SK-N-SH (cell line): ENCODE measurements at regions not wholly inside any gene's neighbourhood (a gene's known extent, or its start where the extent isn't known, plus 50 kb on each side); places are given as distances from the start of the nearest gene placed in this dataset.

ENCODE experiments used
- CTCF ChIA-PET: fragments of 300-600, 350-600 bp; formaldehyde crosslinking; extraction: SDS; loops from one replicate; lab custom pipeline; 2021; lab: Yijun Ruan, JAX
- POLR2A ChIA-PET: fragments of 350-600 bp; sonication (Branson Sonifier 250); formaldehyde crosslinking; extraction: SDS; loops from one replicate; lab custom pipeline; 2020; ENCODE audit warnings: antibody characterized with exemption, inconsistent platforms; lab: Yijun Ruan, JAX
- DNase-seq: peaks from one replicate; pipeline ENCODE4 v3.0.0; 2012
- H2AFZ ChIP-seq: fragments of 200-600 bp; sonication (generic); 2 replicates; pipeline ENCODE4 v1.8.1; 2016; ENCODE audit warnings: antibody characterized with exemption, mild to moderate bottlenecking, low read depth
- H3F3A ChIP-seq: fragments of 200-600 bp; sonication (generic); replicated peaks from 2 replicates; pipeline ENCODE3; 2016; ENCODE audit warnings: antibody characterized with exemption, mild to moderate bottlenecking; ENCODE audit not compliant: insufficient read depth
- H3K27ac ChIP-seq, 2 experiments: fragments of 200-500 bp in 1 of 2; fragments of 200-600 bp in 1 of 2; sonication (Bioruptor generic) in 1 of 2; sonication (generic), shearing (Covaris generic) in 1 of 2; 2 replicates each; pipeline versions ENCODE4 v1.5.1 to v1.6.1; 2014 to 2016; ENCODE audit warnings: low read depth in 2 of 2, inconsistent platforms in 1 of 2, low read length in 1 of 2, mild to moderate bottlenecking in 1 of 2, mixed read lengths in 1 of 2
- H3K27me3 ChIP-seq: fragments of 200-600 bp; sonication (generic), shearing (Covaris generic); 2 replicates; pipeline ENCODE4 v1.6.1; 2016; ENCODE audit warnings: mixed run types; ENCODE audit not compliant: insufficient read depth
- H3K36me3 ChIP-seq, 2 experiments: fragments of 200-500 bp in 1 of 2; fragments of 200-600 bp in 1 of 2; sonication (Bioruptor generic) in 1 of 2; sonication (generic) in 1 of 2; replicated peaks in 1 of 2; 2 replicates each; pipeline versions ENCODE3 to v1.5.1; 2014 to 2016; ENCODE audit warnings: low read length in 1 of 2, mild to moderate bottlenecking in 1 of 2; ENCODE audit not compliant: insufficient read depth in 2 of 2, control insufficient read depth in 1 of 2
- H3K4me1 ChIP-seq, 2 experiments: fragments of 200-500 bp in 1 of 2; fragments of 200-600 bp in 1 of 2; sonication (Bioruptor generic) in 1 of 2; sonication (generic), shearing (Covaris generic) in 1 of 2; 2 replicates each; pipeline versions ENCODE4 v1.5.1 to v1.6.1; 2014 to 2016; ENCODE audit warnings: low read depth in 1 of 2, low read length in 1 of 2, mixed run types in 1 of 2; ENCODE audit not compliant: insufficient read depth in 2 of 2, control insufficient read depth in 1 of 2
- H3K4me2 ChIP-seq: fragments of 200-600 bp; sonication (generic), shearing (Covaris generic); 2 replicates; pipeline ENCODE4 v1.6.1; 2017; ENCODE audit warnings: mixed run types
- H3K4me3 ChIP-seq, 2 experiments: fragments of 200-500 bp in 1 of 2; fragments of 200-600 bp in 1 of 2; sonication (Bioruptor generic) in 1 of 2; sonication (generic), shearing (Covaris generic) in 1 of 2; 2 replicates each; pipeline versions ENCODE4 v1.5.1 to v1.8.1; 2014 to 2016; ENCODE audit warnings: low read depth in 2 of 2, inconsistent platforms in 1 of 2, low read length in 1 of 2, mild to moderate bottlenecking in 1 of 2, mixed read lengths in 1 of 2, moderate library complexity in 1 of 2
- H3K79me2 ChIP-seq: fragments of 200-600 bp; sonication (generic); 2 replicates; pipeline ENCODE4 v1.8.1; 2017; ENCODE audit warnings: mild to moderate bottlenecking; ENCODE audit not compliant: insufficient read depth
- H3K9ac ChIP-seq: fragments of 200-600 bp; sonication (generic); 2 replicates; pipeline ENCODE4 v1.6.1; 2017; ENCODE audit warnings: mixed run types
- H3K9me2 ChIP-seq: fragments of 200-600 bp; sonication (generic); 2 replicates; pipeline ENCODE4 v1.6.1; 2017; ENCODE audit warnings: mixed run types
- H3K9me3 ChIP-seq: fragments of 200-600 bp; sonication (generic); 2 replicates; pipeline ENCODE4 v1.6.1; 2017; ENCODE audit warnings: mixed run types, mild to moderate bottlenecking, moderate library complexity
- H4K20me1 ChIP-seq: fragments of 200-600 bp; sonication (generic); 2 replicates; pipeline ENCODE4 v1.6.1; 2017; ENCODE audit warnings: mild to moderate bottlenecking, mixed run types; ENCODE audit not compliant: insufficient read depth
- CHD2 ChIP-seq: fragments of 150-350 bp; IDR thresholded peaks from 2 replicates; pipeline ENCODE4 v1.6.1; 2018; ENCODE audit warnings: low read length; ENCODE audit not compliant: partially characterized antibody
- EP300 ChIP-seq, 2 experiments: IDR thresholded peaks; 2 replicates each; pipeline versions ENCODE4 v1.4.0 to v1.6.1; 2012; ENCODE audit warnings: borderline replicate concordance in 1 of 2, low read depth in 1 of 2, low read length in 1 of 2
- EZH2phosphoT487 ChIP-seq: fragments of 200-600 bp; sonication (generic); IDR thresholded peaks from 2 replicates; pipeline ENCODE4 v1.6.1; 2017; ENCODE audit warnings: low read depth, mixed run types, mild to moderate bottlenecking, antibody characterized with exemption, moderate library complexity, borderline replicate concordance
- FOXJ3 ChIP-seq: sonication (generic); formaldehyde crosslinking; IDR thresholded peaks from 2 replicates; pipeline ENCODE4 v1.5.1; 2020; ENCODE audit warnings: mild to moderate bottlenecking, missing genetic modification reagents
- JUND ChIP-seq: IDR thresholded peaks from 2 replicates; pipeline ENCODE4 v1.4.0; 2012
- MXI1 ChIP-seq: IDR thresholded peaks from 2 replicates; pipeline ENCODE4 v1.6.1; 2012; ENCODE audit warnings: mild to moderate bottlenecking, low read depth, low read length, improper control_type of control experiment
- NRF1 ChIP-seq: IDR thresholded peaks from 2 replicates; pipeline ENCODE4 v1.6.1; 2012; ENCODE audit warnings: low read depth, mild to moderate bottlenecking, low read length
- POLR2AphosphoS5 ChIP-seq: IDR thresholded peaks from 2 replicates; pipeline ENCODE4 v1.6.1; 2012; ENCODE audit warnings: low read depth, low read length
- RAD21 ChIP-seq: IDR thresholded peaks from 2 replicates; pipeline ENCODE4 v1.6.1; 2012; ENCODE audit warnings: mild to moderate bottlenecking, low read length
- RCOR1 ChIP-seq: fragments of 150-350 bp; IDR thresholded peaks from 2 replicates; pipeline ENCODE4 v1.6.1; 2017; ENCODE audit warnings: antibody characterized with exemption, low read length
- RFX5 ChIP-seq: IDR thresholded peaks from 2 replicates; pipeline ENCODE4 v1.6.1; 2012; ENCODE audit warnings: mild to moderate bottlenecking, improper control_type of control experiment, low read length
- TCF12 ChIP-seq: IDR thresholded peaks from 2 replicates; pipeline ENCODE4 v1.4.0; 2012
- TEAD4 ChIP-seq: IDR thresholded peaks from 2 replicates; pipeline ENCODE4 v1.4.0; 2012; ENCODE audit warnings: mild to moderate bottlenecking, borderline replicate concordance; ENCODE audit not compliant: insufficient read depth
- YY1 ChIP-seq: IDR thresholded peaks from 2 replicates; pipeline ENCODE4 v1.4.0; 2012; ENCODE audit warnings: low read depth, mild to moderate bottlenecking
- WGBS: methylation state at CpG from one replicate; pipeline ENCODE4 v1.1.6; 2017; ENCODE audit warnings: low lambda C conversion rate; 5-methylcytosine and 5-hydroxymethylcytosine counted together
- TF ChIP-seq, protein P1 (sequence below): fragments of 150-350 bp; IDR thresholded peaks from 2 replicates; pipeline ENCODE4 v1.6.1; 2016; ENCODE audit warnings: mild to moderate bottlenecking, low read depth, low read length
- TF ChIP-seq, protein P2 (sequence below): fragments of 200-600 bp; sonication (generic); IDR thresholded peaks from 2 replicates; pipeline ENCODE4 v1.6.1; 2017; ENCODE audit warnings: antibody characterized with exemption, mild to moderate bottlenecking, moderate library complexity
- TF ChIP-seq, protein P3 (sequence below): IDR thresholded peaks from 2 replicates; pipeline ENCODE4 v1.4.0; 2012; ENCODE audit warnings: low read depth, borderline replicate concordance

DNA sequence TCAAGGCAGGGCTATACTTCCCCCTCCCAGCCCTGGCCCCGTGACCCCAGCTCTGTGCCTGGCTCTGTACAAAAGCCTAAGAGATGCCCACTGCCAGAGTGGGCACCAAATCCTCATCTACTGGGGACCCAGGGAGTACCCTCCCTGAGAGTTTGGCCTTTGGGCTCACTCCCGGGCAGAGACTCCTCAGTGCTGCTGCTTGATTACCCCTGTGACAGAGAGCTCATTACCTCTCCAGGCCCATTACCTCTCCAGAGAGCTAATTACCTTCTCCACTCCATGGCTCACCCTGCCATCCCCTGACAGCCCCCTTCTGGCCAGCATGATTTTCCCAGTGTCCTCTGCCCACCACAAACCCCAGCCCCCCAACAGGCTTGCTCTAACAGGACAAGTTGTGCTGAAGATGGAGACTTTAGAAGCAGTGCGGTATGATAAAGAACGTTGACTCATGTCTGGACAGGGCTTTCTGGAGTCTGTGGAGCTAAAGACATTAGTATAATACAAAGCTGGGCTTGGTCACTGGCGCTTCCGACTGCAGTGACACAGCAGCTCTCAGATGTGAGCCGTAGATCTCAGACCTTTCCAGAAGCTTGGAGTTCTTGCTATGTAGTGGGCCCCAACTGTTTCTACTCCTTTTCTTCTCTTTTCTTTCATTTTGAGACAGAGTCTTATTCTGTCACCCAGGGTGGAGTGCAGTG is 111.3 kb upstream of the KCTD7 start:
- H2AFZ ChIP-seq = no peak overlapping the region
- no peak overlapping the region for H3K9ac ChIP-seq
- no peaks in the 10 kb centered on the region for H4K20me1 ChIP-seq
- H3K79me2 ChIP-seq = no peaks in the 10 kb centered on the region
- no peaks in the 10 kb centered on the region for H3K9me3 ChIP-seq
- H3K27ac ChIP-seq = no peak overlapping the region
- no peak for DNase-seq
- no peaks in the 10 kb centered on the region for H3K9me2 ChIP-seq
- H3K36me3 ChIP-seq = no peaks in the 10 kb centered on the region
- POLR2A ChIA-PET = interaction anchor here (1.3 kb wide), 1 partner anchor 24 kb away, joined by 3 read pairs; no protein-coding TSS in a partner anchor
- 73% methylated on average over 6 of the region's 7 CpGs for WGBS
- CTCF ChIA-PET = interaction anchor here (1.3 kb wide), 1 partner anchor 310 kb away, joined by 3 read pairs; no protein-coding TSS in a partner anchor
- H3F3A ChIP-seq = no peaks in the 10 kb centered on the region
- no peaks in the 10 kb centered on the region; a peak in 1 of 4 replicates for H3K4me1 ChIP-seq
- H3K4me3 ChIP-seq = no peak overlapping the region
- H3K27me3 ChIP-seq = no peaks in the 10 kb centered on the region
- TF ChIP-seq MXI1 = no peak
- TF ChIP-seq RCOR1 = no peak
- no peak for TF ChIP-seq POLR2AphosphoS5
- TF ChIP-seq CHD2 = no peak
- TF ChIP-seq TCF12 = no peak
- TF ChIP-seq, protein P1, sequence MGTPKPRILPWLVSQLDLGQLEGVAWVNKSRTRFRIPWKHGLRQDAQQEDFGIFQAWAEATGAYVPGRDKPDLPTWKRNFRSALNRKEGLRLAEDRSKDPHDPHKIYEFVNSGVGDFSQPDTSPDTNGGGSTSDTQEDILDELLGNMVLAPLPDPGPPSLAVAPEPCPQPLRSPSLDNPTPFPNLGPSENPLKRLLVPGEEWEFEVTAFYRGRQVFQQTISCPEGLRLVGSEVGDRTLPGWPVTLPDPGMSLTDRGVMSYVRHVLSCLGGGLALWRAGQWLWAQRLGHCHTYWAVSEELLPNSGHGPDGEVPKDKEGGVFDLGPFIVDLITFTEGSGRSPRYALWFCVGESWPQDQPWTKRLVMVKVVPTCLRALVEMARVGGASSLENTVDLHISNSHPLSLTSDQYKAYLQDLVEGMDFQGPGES = no peak
- TF ChIP-seq NRF1 = no peak
- no peak for TF ChIP-seq RAD21
- TF ChIP-seq, protein P2, sequence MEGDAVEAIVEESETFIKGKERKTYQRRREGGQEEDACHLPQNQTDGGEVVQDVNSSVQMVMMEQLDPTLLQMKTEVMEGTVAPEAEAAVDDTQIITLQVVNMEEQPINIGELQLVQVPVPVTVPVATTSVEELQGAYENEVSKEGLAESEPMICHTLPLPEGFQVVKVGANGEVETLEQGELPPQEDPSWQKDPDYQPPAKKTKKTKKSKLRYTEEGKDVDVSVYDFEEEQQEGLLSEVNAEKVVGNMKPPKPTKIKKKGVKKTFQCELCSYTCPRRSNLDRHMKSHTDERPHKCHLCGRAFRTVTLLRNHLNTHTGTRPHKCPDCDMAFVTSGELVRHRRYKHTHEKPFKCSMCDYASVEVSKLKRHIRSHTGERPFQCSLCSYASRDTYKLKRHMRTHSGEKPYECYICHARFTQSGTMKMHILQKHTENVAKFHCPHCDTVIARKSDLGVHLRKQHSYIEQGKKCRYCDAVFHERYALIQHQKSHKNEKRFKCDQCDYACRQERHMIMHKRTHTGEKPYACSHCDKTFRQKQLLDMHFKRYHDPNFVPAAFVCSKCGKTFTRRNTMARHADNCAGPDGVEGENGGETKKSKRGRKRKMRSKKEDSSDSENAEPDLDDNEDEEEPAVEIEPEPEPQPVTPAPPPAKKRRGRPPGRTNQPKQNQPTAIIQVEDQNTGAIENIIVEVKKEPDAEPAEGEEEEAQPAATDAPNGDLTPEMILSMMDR = no peak
- no peak for TF ChIP-seq YY1
- TF ChIP-seq JUND = no peak
- TF ChIP-seq, protein P3, sequence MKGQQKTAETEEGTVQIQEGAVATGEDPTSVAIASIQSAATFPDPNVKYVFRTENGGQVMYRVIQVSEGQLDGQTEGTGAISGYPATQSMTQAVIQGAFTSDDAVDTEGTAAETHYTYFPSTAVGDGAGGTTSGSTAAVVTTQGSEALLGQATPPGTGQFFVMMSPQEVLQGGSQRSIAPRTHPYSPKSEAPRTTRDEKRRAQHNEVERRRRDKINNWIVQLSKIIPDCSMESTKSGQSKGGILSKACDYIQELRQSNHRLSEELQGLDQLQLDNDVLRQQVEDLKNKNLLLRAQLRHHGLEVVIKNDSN = no peak
- TF ChIP-seq RFX5 = no peak
- TF ChIP-seq EP300 (IDR thresholded peaks at IDR 0.05; ENCODE audit: borderline replicate concordance in 1 of 2, low read depth in 1 of 2, low read length in 1 of 2) = no peak
- no peak for TF ChIP-seq FOXJ3
- no peak for TF ChIP-seq TEAD4
- no peak for TF ChIP-seq EZH2phosphoT487
- TF ChIP-seq, all 33 proteins: peak for 0
- no peak overlapping the region for H3K4me2 ChIP-seq
